ENCODE measurements at regions not wholly inside any gene's neighbourhood (a gene's known extent, or its start where the extent isn't known, plus 50 kb on each side); places are given as distances from the start of the nearest gene placed in this dataset.

DNA sequence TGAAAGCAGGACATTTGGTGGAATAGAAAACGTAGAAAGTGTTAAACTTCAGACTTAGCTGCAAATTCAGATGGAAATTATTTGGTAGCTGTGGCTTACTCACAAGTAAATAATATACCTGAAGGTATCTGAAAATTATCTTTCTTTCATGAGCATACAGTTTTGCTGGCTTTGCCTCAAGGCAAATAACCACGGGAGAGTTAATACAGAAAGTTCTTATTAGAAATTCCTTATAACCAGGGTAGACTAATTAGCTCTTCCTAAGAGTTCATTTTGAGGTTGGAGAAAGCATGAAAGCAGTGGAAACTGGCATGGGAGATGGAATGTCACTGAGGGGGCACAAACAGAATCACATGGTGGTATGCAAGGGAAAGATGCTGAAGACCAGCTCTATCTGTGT lies 217.5 kb downstream of the CD83 start:
- DNase-seq = no peak

DNA sequence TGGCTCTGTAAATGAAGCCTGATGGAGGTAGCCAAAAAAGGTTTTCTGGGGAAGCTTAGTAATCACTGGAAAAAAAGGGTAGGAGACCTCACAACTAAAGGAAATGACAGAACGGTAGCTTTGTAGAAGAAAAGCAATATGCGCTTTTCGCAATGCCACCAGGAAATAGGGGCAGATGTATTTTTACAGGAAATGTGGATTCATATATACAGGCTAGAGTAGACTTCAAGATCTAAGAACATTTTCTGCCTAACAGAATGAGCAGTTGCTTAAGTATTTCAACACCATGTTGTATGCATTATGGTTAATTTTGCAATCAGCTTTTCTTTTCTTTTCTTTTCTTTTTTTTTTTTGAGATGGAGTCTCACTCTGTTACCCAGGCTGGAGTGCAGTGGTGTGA lies 219.6 kb downstream of the CD83 start:
- DNase-seq = no peak

DNA sequence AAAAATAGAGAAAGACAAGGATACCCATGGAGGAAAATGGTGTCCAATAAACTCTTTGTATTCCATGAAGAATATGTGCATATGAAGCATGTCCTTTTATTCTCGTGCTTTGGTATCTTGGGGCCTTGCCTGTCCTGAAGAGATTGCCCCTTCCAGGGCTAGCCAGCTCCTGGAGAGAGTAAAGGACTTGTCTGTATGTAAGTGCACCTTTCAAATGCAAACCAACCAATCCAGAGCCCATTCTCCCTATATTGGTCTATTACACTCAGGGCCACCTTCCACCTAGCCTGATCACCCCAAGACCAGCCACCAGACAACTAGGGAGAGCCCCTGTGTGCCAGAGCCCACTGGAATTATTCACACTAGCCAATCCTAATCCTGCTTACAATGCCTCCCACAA lies 221.6 kb downstream of the CD83 start:
- no peak for DNase-seq

DNA sequence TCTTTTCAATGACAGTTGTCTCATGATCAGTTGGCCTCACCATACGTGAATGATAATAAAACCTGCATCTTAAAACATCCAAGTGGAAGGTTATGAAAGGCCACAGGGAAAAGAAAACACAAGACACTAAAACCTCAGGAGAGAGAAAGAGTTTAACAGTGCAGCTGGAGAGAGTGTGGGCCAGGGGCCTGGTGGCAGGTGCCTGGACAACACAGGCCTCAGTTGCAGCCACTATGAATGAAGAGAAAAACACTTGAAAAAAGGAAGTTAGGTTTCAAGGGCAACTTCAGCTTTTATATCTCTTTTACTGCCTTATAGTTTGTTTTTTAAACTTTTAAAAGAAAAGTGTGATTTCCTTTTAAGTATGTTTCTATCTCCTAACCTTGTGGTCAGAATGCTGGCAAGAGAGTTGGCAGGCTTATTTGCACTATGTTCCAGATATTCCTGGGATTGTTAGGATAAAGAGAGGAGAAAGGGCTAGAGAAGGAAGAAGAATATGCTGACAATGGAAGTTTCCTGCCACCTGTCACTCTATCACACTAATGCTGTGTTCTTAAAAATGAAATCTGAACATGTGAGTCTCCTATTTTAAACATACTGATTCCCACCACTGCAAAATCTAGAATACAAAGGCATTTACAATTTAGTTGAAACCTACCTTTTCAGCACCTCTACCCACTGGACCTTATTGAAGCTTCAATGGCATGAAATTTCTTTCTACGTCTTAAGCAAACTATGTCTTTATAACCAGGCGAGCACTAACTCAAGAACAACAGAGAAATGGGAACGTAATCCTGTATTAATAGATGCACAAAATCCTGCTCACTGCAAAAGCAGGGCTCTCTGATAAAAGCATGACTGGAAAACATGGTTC lies 222.4 kb downstream of the CD83 start:
- no peak for DNase-seq

DNA sequence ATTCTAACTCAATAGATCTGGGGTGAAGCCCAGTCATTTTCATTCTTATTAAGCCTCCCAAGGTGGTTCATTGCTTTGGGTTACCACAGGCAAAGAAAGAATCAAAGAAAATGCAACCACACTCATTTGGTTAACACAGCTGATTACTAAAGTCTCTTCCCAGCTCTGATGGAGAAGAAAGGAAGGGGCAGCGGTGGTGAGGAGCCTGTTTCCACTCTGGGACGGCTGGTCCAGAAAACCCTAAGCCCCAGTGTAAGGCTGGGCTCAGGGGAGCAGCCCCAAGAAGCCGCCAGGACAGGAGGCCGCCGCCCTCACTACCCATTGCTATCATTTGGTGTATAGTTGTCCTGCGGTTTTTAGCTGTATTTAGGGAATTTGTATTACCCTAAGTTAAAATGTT lies 226.9 kb downstream of the CD83 start:
- DNase-seq = no peak

DNA sequence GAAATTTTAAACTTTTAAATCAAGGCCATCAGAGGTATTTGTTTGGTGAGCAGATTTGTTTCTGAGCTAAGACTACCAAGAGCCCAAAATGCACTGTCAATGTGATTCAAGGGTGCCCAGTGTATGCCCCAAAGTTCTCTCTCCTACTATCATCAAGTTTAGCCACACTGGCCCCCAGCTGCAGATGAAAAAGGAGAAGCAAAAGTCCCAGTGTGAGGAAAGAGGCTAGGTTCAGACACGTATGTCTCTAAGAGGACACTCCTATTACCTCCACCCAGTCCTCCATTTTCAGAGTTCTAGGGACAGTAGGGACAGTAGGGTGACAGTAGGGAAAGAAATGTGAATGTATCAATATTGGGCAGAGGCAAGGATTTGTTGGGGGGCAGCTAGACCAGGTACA lies 230.8 kb downstream of the CD83 start:
- no peak for DNase-seq

DNA sequence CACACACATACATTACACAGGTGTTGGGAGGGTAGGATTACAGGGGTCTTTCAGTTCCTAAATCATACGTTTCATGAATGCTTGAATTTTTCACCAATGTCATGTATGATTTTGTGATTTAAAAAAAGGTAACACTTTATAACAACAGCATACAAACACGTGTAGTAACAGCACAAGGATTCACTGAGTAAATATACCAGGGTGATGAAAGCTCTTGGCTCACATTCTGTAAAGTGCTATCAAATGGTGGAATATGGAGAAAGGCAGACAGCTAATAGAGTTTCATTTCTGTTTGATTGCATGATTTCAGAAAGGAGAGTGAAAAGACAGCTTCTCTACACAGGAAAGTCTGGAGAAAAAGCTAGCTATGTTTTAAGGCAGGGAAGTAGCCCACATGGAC lies 231.9 kb downstream of the CD83 start:
- no peak for DNase-seq

DNA sequence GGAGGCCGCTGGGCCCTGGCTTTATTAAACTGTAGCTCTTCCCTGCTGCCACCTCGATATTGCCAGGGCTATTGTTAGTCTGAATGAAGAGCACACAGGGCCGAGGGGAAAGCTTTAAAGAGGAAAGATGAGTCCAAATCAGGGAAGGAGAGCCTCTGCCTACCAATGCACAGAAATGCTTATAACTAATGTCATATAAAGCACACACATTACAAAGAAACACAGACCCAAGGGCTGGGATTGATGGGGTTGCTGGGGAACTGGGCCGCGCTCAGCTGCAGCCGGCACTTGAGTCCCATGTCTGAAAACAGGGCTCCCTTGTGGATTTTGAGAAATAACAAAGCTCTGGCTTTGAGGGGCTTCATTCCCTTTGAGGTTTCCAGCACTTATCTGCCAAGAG lies 232.6 kb downstream of the CD83 start:
- no peak for DNase-seq

DNA sequence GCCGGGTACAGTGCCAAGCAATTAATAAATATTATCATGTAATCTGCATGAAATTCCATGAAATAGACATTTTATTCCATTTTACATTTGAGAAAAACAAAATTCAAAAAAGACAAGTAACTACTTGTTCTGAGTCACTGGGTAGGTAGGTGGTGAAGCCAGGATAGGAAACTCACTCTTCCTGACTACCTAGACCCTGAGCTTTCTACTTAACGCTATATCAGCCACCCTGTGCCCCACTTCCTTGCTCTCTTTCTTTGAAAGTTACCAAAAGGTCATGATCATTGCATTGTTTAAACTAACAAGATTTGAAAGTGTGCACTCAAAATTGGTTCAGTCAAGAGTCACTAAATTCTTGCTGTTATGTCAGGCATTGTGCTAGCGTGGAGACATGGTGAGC lies 235.7 kb downstream of the CD83 start:
- no peak for DNase-seq

DNA sequence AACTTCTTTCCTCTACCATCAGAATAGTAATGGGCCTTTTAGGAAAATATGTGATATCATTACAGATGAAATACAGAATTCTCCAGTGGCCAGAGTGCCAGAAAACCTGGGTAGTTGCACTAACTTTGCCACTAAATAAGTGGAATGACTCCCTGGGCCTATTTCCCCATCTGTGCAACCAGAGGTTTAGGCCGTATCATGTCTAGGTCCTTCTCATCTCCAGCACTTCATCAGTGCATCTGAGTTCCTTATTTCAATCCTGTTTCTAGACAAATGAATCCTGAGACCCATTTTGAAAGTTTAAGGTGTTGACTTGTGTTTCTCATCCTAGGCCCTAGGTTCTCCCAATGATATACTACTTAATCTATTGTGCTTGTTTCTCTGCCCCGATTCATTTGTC lies 236.2 kb downstream of the CD83 start:
- DNase-seq = no peak

DNA sequence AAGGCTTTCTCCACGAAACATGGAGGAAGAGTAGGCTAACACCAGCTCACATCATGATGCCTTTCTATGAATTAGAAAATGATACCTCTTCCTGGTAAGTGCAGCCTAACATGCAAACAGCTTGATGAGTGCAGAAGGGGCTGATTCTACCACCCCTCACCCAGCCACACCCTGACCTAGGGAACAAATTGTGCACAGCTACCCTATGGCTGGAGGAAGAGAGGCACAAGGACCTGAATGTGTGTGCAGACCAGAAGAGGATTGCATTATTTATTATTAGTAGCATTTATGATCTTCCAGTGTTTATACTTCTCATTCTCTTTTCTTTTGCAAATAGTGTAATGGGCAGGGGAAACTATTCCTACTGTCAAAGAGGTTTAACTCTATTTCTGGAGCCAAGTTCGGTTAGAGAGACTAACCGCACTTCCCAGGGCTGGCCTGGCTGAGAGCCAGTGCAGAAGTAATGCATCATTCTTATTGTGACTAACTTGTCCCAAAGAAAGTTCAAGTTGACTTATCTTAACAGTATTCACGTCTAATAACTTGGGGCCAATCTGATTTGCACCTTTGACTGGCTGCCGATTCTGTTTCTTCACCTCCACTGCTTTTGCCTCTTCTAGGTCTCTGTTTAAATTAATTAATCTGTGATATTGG lies 237.5 kb downstream of the CD83 start:
- DNase-seq = no peak

DNA sequence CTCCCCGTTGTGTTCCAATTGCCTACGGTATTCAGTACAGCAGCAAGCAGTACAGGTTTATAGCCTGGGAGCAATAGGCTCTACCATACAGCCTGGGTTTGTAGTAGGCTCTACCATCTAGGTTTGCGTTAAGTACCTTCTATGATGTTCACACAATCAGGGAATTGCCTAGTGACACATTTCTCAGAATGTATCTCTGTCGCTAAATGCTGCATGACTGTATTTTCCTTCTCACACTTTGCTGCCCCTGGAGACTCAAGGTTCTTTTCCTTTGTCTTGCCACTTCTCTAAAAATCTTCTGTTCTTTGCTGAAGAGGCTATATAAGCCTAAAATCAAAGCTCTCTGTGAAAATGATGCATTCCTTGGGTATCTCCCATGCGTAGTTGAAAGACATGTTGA lies 241.9 kb downstream of the CD83 start:
- DNase-seq = no peak

DNA sequence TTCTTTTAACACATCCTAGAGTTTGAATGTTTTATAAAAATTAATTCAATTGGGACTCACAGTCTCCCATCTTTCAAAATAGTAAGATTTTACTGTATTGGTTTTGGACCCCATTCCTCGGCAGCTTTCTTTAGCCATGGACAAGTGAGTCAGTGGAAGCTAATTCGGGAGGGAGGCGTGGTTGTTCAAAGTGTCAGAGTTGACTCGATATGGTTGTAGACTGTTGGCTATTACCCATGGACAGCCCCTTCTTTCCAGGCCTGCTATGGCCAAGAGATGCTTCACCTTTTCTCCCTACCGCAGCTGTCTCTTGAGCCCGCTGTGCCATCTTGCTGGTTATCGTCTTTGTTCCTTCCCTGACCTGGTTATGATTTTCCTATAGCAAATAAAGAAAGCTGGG lies 243.0 kb downstream of the CD83 start:
- DNase-seq = no peak

DNA sequence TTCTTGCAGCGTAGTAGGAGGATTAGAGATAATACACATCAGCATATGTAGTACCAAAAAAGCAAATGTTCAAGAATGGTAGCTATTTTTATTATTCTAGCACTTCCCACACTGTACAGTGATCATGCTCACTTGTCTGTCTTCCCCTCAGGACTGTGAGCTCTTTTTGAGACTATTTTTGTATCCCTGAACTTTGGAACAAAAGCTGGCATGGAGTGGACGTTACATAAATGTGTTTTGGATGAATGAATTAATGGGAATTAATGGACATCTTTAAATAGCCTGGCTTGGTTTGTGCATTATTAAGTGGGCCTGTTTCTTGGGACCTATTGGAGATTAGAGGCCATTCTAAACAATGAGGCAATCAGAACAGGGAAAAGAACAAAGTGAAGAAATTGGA lies 243.7 kb downstream of the CD83 start:
- DNase-seq = no peak

DNA sequence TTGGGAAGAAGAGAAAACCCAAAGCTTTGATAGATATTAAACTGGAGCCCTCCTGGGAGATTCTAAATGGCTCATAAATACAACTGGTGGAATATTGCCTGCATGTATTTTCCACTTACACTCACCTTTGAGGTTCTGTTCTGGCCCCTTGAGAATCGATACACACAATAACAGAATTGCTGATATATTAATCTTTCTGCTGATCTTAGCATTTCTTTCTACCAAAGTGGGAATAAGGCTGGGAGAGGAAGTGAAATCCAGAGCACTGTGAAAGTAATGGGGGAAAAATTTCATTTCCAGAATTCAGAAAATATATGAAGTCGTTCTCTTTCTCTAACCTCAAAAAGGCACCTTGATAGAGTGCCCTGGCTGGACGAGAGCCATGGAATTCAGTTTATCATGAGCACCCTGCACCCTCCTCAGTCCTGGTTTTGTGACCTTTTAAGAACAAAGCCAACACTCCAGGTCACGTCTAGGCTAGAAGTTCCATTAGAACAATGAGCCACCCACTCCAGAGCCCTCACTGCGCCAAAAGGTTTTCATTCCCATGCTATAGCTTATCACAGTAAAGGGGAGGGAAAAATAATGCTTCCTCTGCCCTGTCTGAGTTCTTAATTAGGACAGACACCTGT lies 244.5 kb downstream of the CD83 start:
- DNase-seq = no peak

DNA sequence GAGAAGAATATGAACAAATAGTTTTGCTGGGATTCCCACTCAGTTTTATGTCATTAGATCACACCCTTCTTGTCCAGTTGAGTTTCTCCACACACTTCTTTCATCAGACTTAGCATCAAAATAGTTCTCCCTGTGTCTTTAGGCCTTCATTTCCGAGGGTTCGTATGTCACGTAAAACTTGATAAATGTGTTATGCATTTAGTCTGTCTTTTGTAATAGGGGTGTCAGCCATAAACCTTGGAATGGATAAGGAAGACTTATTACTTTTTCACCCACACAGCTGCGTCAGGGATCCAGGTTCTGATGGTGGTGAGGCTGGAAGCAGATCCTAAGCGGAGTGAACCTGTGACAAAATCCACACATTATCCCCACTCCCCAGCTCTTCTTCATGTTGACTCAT lies 246.8 kb downstream of the CD83 start:
- DNase-seq = no peak

DNA sequence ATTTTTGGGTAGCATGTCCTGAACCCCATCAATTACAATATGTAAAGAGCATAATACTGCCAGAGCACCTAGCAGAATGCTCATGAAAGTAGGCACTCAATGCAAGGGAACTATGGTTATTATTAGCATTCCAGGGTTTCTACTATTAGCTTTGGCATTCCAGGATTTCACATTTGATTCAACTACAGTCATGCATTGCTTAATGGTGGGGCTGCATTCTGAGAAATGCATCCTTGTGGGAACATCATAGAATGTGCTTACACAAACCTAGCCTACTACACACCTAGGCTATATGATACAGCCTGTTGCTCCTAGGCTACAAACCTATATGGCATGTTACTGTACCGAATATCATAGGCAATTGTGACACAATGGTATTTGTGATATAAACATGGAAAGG lies 247.8 kb downstream of the CD83 start:
- no peak for DNase-seq

DNA sequence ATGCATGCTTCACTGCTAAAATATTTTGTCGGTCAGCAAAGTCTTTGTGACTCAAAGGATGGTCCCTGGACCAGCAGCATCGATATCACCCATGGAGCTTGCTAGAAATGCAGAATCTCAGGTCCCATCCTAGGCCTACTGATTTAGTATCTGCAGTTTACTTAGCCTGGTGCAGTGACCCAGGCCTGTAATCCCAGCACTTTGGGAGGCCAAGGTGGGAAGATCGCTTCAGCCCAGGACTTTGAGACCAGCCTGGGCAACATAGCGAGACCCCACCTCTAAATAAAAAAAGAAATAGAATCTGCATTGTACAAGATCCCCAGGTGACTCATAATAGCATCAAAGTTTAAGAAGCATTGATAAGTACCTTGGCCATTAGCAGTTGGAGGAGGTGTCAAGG lies 248.7 kb downstream of the CD83 start:
- DNase-seq = no peak

DNA sequence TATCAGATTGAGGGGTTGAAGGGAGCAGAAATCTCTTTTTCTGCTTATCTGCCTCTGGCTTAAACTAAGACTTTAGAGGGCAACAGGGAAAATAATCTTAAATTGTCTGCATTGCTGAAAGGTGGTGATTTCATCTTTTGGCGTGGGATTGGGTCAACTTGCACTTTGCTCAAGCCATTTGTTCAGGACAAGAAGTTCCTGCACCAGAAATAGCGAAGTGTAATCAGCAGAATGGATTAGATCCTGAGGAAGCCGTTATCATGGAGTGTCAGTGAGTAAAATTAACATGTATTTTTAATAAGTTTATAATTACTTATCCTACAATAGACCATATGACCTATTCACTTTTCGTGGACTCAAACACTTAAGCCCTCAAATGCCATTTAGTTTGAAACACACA lies 249.3 kb downstream of the CD83 start:
- DNase-seq = no peak

DNA sequence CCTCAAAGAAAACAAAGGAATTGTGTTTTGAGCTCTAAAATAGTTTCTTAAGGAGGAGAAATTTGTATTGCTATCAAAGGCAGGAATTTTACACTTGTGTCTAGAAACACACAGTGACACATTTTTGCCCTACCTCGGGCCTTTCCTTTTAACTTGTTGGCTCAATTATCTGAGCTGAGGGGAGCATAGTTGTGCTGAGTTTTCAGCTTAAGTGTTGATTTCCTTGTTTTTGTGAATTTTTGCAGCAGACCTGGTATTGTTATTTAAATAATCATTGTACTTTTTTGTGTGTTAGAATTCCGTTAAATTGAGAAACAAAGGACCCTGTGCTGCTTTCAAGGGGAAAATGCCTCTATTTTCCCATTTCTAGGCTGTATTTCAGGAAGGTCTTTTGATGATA lies 249.7 kb downstream of the CD83 start:
- no peak for DNase-seq

DNA sequence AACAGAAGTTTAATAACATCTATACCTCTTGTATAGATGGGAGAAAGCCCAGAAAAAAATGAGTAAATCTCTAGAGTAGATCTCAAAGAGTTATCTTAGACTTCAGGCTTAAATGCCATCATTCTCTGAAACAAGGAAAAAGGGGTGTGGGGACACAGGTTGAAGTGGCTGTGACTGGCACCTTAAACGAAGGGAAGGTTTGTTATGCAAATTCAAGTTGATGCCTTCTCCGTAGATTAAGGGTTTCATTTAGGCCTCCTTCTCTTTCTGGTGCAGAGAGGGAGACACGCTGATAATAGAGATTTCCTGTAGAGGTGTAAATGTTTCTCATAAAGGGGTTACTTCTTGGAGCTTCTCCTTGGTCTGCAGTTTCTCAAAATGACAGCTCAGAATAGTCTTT lies 252.1 kb downstream of the CD83 start:
- no peak for DNase-seq

DNA sequence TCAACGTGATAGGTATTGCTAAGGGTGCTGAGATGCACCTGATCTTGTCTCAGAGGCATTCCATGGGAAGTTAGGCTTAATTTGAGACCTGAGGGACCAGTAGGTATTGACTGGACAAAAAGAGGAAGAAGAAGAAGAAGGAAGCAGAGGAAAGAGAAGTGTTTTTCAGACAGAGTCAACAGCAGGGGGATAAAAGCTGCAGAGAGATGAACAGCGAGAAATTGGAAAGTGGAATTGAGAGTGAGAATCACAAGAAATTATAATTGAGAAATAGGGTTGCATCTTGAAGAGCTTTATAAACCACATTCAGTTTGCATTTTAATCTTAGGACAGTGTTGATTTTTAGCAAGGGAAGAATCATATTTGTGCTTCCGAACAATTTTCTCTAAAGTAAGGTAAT lies 254.0 kb downstream of the CD83 start:
- DNase-seq = no peak

DNA sequence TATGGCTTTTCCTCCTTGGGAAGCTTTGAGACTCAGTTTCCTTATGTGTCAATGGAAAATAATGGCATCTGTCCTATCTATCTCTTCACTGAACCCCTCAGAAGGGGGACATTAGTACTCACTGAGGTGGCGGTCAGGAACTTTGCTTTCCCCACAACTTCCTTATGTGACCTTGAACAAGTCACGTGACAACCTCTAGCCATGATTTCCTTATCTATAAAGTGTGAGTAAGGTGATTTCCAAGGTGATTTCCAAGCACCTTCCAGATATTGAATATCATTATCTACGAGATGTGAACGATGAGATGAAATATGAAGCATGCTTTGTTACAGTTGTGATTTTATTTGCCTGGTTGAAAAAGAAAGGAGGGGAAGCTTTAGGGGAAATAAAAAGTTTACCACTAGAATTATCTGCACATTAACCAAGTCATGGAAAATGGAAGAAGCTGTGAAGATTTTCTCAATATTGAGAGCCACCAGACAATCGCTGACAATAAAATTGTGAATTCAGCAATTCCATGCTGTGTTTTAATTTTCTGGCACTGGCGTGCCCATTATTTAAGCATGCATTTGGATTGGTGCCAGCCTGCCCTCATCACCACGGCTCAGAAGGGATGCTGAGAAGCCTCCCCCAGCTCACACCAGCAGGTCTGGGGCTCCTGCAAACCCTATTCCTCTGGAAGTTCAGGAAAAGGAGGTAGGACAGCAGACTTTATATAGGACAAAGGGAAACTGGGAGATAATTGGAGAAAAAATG lies 255.3 kb downstream of the CD83 start:
- DNase-seq = no peak
